ENCODE measurements at regions not wholly inside any gene's neighbourhood (a gene's known extent, or its start where the extent isn't known, plus 50 kb on each side); places are given as distances from the start of the nearest gene placed in this dataset.

DNA sequence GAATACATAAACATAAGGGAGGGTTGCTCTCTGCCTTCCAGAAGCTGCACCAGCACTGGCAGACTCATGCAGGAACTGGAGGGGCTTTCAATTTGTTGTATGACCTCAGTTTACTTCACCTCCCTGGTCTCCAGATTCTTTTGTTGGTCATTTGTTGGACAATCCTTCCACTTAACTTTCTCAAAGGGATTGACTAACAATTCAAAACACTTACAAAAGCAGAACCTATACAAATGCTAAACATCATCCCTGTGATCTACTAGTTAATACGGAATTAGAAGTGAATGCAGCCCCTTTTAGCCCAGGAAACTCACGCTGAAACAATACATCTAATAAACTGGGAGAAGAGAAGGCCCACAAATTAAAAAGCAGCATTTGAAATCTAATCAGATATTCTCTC, 404.6 kb upstream of the BRINP1 start:
- Mint-ChIP-seq H3K36me3 (no peaks in the 10 kb centered on the region), H3K27ac (no peak overlapping the region), H3K4me1 (no peaks in the 10 kb centered on the region), H3K4me3 (no peak overlapping the region), H3K9me3 (no peaks in the 10 kb centered on the region), H3K27me3 (ENCODE audit: low read depth in 3 of 3) (peaks cover 0 to 1% (median 0%) of the 10 kb centered on the region in 3 donors)
- H4K20me1 ChIP-seq (ENCODE audit: insufficient read depth, low read length) = no peaks in the 10 kb centered on the region
- H3K27me3 ChIP-seq (ENCODE audit: control insufficient read depth in 2 of 2, insufficient read depth in 2 of 2, low read length in 2 of 2) = no peaks in the 10 kb centered on the region
- no peak overlapping the region for H3K4me2 ChIP-seq (replicated peaks; ENCODE audit: extremely low read depth, low read length, poor library complexity, severe bottlenecking)
- no peak overlapping the region for H3K4me3 ChIP-seq (replicated peaks in 1 of 3; ENCODE audit: low read depth in 2 of 3, low read length in 3 of 3)
- TF ChIP-seq CTCF (IDR thresholded peaks at IDR 0.05) = no peak
- H3K9ac ChIP-seq (ENCODE audit: insufficient read depth, low read length, poor library complexity, severe bottlenecking) = no peak overlapping the region
- H3K9me3 ChIP-seq (replicated peaks in 1 of 2; ENCODE audit: control insufficient read depth in 1 of 2, insufficient read depth in 1 of 2, low read length in 2 of 2) = no peaks in the 10 kb centered on the region
- no peaks in the 10 kb centered on the region for H3K79me2 ChIP-seq (ENCODE audit: insufficient read depth, low read length)
- no peaks in the 10 kb centered on the region for H3K36me3 ChIP-seq (replicated peaks in 1 of 2; ENCODE audit: control insufficient read depth in 1 of 2, insufficient read depth in 2 of 2, low read length in 2 of 2)
- no peak overlapping the region for H2AFZ ChIP-seq (ENCODE audit: insufficient read depth, low read depth, low read length, poor library complexity, severe bottlenecking)
- no peak overlapping the region for H3K27ac ChIP-seq (ENCODE audit: low read depth in 1 of 2, low read length in 2 of 2)
- no peaks in the 10 kb centered on the region for H3K4me1 ChIP-seq (ENCODE audit: control insufficient read depth in 1 of 2, insufficient read depth in 2 of 2, low read length in 2 of 2)
- DNase-seq = no peak
- intact Hi-C loops (cut with micrococcal nuclease) = no loop called here
- no CpG with 5 or more reads among the region's 2 CpGs for WGBS (ENCODE audit: insufficient coverage)

GRCh38 chr9:119771341-119771740, 402.1 kb upstream of the BRINP1 start:
- H3K79me2 ChIP-seq (ENCODE audit: insufficient read depth, low read length) = no peaks in the 10 kb centered on the region
- no peak overlapping the region for H3K27ac Mint-ChIP-seq
- no peak overlapping the region for H2AFZ ChIP-seq (ENCODE audit: insufficient read depth, low read depth, low read length, poor library complexity, severe bottlenecking)
- no peak for DNase-seq
- H3K4me3 ChIP-seq (replicated peaks in 1 of 3; ENCODE audit: low read depth in 2 of 3, low read length in 3 of 3) = no peak overlapping the region
- H3K4me1 Mint-ChIP-seq = no peaks in the 10 kb centered on the region
- no peaks in the 10 kb centered on the region for H3K9me3 ChIP-seq (replicated peaks in 1 of 2; ENCODE audit: control insufficient read depth in 1 of 2, insufficient read depth in 1 of 2, low read length in 2 of 2)
- H3K4me3 Mint-ChIP-seq = no peak overlapping the region
- no peak for TF ChIP-seq CTCF (IDR thresholded peaks at IDR 0.05)
- WGBS (ENCODE audit: insufficient coverage) = 80% methylated on average over 1 of the region's 1 CpG
- no peaks in the 10 kb centered on the region for H3K9me3 Mint-ChIP-seq
- H3K4me1 ChIP-seq (ENCODE audit: control insufficient read depth in 1 of 2, insufficient read depth in 2 of 2, low read length in 2 of 2) = no peaks in the 10 kb centered on the region
- no peak overlapping the region for H3K4me2 ChIP-seq (replicated peaks; ENCODE audit: extremely low read depth, low read length, poor library complexity, severe bottlenecking)
- H4K20me1 ChIP-seq (ENCODE audit: insufficient read depth, low read length) = no peaks in the 10 kb centered on the region
- no peak overlapping the region for H3K27ac ChIP-seq (ENCODE audit: low read depth in 1 of 2, low read length in 2 of 2)
- peaks cover 0 to 1% (median 0%) of the 10 kb centered on the region in 3 donors for H3K27me3 Mint-ChIP-seq (ENCODE audit: low read depth in 3 of 3)
- H3K27me3 ChIP-seq (ENCODE audit: control insufficient read depth in 2 of 2, insufficient read depth in 2 of 2, low read length in 2 of 2) = no peaks in the 10 kb centered on the region
- no peak overlapping the region for H3K9ac ChIP-seq (ENCODE audit: insufficient read depth, low read length, poor library complexity, severe bottlenecking)
- intact Hi-C loops (cut with micrococcal nuclease) = no loop called here
- H3K36me3 Mint-ChIP-seq = no peaks in the 10 kb centered on the region
- H3K36me3 ChIP-seq (replicated peaks in 1 of 2; ENCODE audit: control insufficient read depth in 1 of 2, insufficient read depth in 2 of 2, low read length in 2 of 2) = no peaks in the 10 kb centered on the region

Data from CD14-positive monocyte (primary cell).